ENCODE measurements at regions not wholly inside any gene's neighbourhood (a gene's known extent, or its start where the extent isn't known, plus 50 kb on each side); places are given as distances from the start of the nearest gene placed in this dataset.

- Histone ChIP-seq H3K36me3 (ENCODE audit: control insufficient read depth, insufficient read depth, low read length) (no peaks in the 10 kb centered on the region), H2AFZ (ENCODE audit: low read depth, low read length) (no peak overlapping the region), H3K27ac (ENCODE audit: extremely low read depth, low read depth, low read length) (no peak overlapping the region), H3K9ac (ENCODE audit: insufficient read depth in 1 of 2, low read depth in 2 of 2, low read length in 2 of 2) (no peak overlapping the region), H3K4me3 (no peak overlapping the region), H4K20me1 (replicated peaks; ENCODE audit: control insufficient read depth, insufficient read depth, low read length) (peaks cover 4% of the 10 kb centered on the region; the same call in 1 of the 2 replicates), H3K9me3 (replicated peaks; ENCODE audit: control insufficient read depth, insufficient read depth, low read depth, low read length) (no peaks in the 10 kb centered on the region), H3K27me3 (ENCODE audit: control insufficient read depth in 2 of 2, insufficient read depth in 2 of 2, low read length in 2 of 2) (no peaks in the 10 kb centered on the region), H3K79me2 (ENCODE audit: control insufficient read depth, insufficient read depth, low read length) (no peaks in the 10 kb centered on the region), H3K9me1 (ENCODE audit: control insufficient read depth, insufficient read depth, low read length) (no peaks in the 10 kb centered on the region), H3K4me1 (replicated peaks in 1 of 2; ENCODE audit: control insufficient read depth in 2 of 2, insufficient read depth in 2 of 2, low read length in 2 of 2) (peaks cover 0 to 5% of the 10 kb centered on the region in 2 experiments; a peak in 3 of 5 replicates), H3K4me2 (ENCODE audit: insufficient read depth, low read length) (no peak overlapping the region)
- CTCF ChIA-PET (ENCODE audit: low intra/inter-chr PET ratio) = no interaction called here
- TF ChIP-seq MAZ (CRISPR knock-in tag; conservative IDR thresholded peaks at IDR 0.05 in 1 of 2, IDR thresholded peaks at IDR 0.05 in 1 of 2) (no peak), ILK (tag; IDR thresholded peaks at IDR 0.05; ENCODE audit: borderline replicate concordance, low read depth) (no peak), TFE3 (CRISPR knock-in tag; IDR thresholded peaks at IDR 0.05) (no peak), CHCHD3 (CRISPR knock-in tag; IDR thresholded peaks at IDR 0.05) (no peak), RFX1 (IDR thresholded peaks at IDR 0.05) (peak; percentile 44)
- no peak for DNase-seq (ENCODE audit: extremely low read depth in 1 of 4, low spot score in 3 of 4)
- ATAC-seq = no peak
- POLR2A ChIA-PET = no interaction called here
- no peak for FAIRE-seq
- WGBS (ENCODE audit: insufficient coverage, low coverage, missing lambda C conversion rate) = 70% methylated on average over 10 of the region's 14 CpGs
- intact Hi-C loops (cut with micrococcal nuclease) = loop anchor here (10.0 kb wide), 1 partner anchor 65 kb away; no protein-coding TSS in a partner anchor
- BruUV-seq (replicated peaks) = no TSS peak
- in situ Hi-C loops (cut with MboI) = no loop called here
These were observed 126.3 kb downstream of the SLC25A47 start for GRCh38 chr14:100449225-100449987.
